Esophagus muscularis mucosa (tissue), 4 donors: ENCODE measurements at regions not wholly inside any gene's neighbourhood (a gene's known extent, or its start where the extent isn't known, plus 50 kb on each side); places are given as distances from the start of the nearest gene placed in this dataset.

ENCODE experiments used
- EP300 ChIP-seq: sonication (generic); formaldehyde crosslinking; IDR thresholded peaks from one replicate; pipeline ENCODE4 v1.6.1; 2017; ENCODE audit warnings: antibody characterized with exemption
- POLR2A ChIP-seq: fragments of 450-650 bp; IDR thresholded peaks from one replicate; pipeline ENCODE4 v1.6.1; 2017; ENCODE audit warnings: antibody characterized with exemption, moderate library complexity, mild to moderate bottlenecking, low read depth
- TF ChIP-seq, protein P1 (sequence below), 3 experiments: fragments of 200-600 bp in 2 of 3; fragments of 450-650 bp in 1 of 3; sonication (generic) in 2 of 3; IDR thresholded peaks; one replicate each; pipeline ENCODE4 v1.5.1; 2017 to 2019; ENCODE audit warnings: antibody characterized with exemption in 3 of 3, mild to moderate bottlenecking in 2 of 3, moderate library complexity in 1 of 3

DNA sequence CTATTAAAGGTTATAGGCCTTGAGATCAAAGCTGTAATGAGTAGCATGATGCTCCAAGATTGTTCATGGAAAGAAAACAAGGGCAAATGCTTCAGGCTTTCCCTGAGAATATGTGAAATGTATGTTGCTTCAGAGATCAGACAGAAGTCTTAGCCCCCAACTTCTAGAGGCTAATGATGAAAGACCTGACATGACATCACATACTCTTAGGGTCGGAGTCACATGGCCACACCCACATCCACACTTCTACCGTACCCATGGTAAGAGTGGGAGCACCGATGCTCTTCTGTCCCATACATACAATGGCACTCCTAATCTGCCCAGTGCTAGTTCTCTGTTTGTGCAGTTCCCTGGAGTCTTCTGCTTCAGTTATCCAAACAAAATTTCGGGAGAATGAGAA, 111.9 kb upstream of the ACSL4 start:
- TF ChIP-seq, protein P1, sequence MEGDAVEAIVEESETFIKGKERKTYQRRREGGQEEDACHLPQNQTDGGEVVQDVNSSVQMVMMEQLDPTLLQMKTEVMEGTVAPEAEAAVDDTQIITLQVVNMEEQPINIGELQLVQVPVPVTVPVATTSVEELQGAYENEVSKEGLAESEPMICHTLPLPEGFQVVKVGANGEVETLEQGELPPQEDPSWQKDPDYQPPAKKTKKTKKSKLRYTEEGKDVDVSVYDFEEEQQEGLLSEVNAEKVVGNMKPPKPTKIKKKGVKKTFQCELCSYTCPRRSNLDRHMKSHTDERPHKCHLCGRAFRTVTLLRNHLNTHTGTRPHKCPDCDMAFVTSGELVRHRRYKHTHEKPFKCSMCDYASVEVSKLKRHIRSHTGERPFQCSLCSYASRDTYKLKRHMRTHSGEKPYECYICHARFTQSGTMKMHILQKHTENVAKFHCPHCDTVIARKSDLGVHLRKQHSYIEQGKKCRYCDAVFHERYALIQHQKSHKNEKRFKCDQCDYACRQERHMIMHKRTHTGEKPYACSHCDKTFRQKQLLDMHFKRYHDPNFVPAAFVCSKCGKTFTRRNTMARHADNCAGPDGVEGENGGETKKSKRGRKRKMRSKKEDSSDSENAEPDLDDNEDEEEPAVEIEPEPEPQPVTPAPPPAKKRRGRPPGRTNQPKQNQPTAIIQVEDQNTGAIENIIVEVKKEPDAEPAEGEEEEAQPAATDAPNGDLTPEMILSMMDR (IDR thresholded peaks at IDR 0.05) = no peak
- TF ChIP-seq POLR2A = no peak
- no peak for TF ChIP-seq EP300
